Activated CD4-positive, CD25-positive, alpha-beta regulatory T cell treated with anti-CD3 and anti-CD28 coated beads, Interleukin-2, amount 50 U/mL, for 24 hours (primary cell): ENCODE measurements at regions not wholly inside any gene's neighbourhood (a gene's known extent, or its start where the extent isn't known, plus 50 kb on each side); places are given as distances from the start of the nearest gene placed in this dataset.

Experiments
- ATAC-seq, 2 donors: fragments of 150-1000 bp; cut with Tn5 transposase; one replicate each; pipeline ENCODE4 v1.10.0; 2021; ENCODE audit warnings: mild to moderate bottlenecking in 1 of 2, moderate library complexity in 1 of 2

- no peak for ATAC-seq
Measured at GRCh38 chr15:69530991-69531664, 78.5 kb downstream of the RPLP1 start.

GRCh38 chr15:69531665-69532027 is 79.0 kb downstream of the RPLP1 start:
- no peak for ATAC-seq

DNA sequence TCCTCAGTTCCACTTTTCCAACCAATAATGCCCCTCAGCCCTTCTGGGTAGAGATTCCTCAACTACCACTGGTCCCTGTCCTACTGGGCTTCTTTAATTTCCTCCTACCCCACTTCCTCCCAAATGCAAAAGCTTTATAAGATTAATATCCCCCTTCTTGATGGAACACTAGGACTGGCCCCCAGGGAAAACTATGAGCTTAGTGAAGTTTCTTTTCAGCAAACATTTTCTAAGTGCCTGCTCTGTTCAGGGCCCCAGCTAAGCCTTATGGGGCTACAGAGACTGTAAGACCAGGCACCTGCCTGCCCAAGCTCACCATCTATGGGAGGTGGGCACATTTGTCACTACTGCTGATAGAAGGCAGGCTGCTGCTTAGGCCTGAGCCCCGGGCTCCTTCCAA is 79.4 kb downstream of the RPLP1 start:
- ATAC-seq: no peak

DNA sequence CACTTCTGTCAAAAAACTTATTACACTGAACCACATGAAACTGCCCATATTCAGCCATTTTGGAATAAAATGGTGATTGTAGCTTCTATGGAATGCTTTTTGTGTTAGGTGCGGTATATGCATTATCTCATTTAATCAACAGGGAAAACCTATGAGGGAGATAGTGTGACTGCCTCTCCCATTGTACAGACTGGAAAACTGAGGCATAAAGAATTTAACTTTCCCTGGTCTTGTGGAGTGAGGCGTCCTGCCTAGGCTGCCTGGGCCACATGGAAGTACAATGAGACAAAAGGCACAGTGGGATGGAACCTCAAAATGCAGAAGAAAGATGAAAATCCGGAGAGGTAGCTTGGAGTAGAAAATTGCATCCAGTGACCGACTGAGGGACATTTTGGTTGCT is 80.2 kb downstream of the RPLP1 start:
- ATAC-seq: no peak

GRCh38 chr15:69533522-69533921 is 80.9 kb downstream of the RPLP1 start:
- no peak for ATAC-seq

DNA sequence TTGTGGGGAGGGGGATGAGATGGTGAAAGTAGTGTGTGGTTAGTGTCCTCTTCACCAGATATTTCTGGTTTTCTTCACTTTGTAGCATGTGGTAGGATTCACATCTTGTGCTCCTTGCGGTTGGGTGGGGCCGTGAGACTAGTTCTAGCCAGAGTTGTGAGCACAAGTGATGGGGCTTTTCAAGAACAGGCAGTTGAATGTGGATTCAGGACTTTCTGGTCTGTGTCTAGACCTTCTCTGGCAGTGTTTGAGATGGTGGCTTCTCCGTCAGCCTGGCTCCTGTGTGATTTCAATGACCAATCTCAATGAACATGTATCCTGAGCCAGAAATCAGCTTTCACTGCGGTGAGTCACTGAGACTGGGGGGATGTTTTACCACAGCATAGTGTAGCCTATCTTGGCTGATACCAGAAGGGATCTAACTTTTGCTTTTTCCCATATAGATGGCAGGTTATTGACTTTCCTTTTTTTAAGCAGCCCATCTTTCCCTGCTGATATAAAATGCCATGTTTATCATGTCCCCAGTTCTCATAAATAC is 82.6 kb downstream of the RPLP1 start:
- no peak for ATAC-seq

GRCh38 chr15:69535998-69536397 is 83.4 kb downstream of the RPLP1 start:
- no peak for ATAC-seq

DNA sequence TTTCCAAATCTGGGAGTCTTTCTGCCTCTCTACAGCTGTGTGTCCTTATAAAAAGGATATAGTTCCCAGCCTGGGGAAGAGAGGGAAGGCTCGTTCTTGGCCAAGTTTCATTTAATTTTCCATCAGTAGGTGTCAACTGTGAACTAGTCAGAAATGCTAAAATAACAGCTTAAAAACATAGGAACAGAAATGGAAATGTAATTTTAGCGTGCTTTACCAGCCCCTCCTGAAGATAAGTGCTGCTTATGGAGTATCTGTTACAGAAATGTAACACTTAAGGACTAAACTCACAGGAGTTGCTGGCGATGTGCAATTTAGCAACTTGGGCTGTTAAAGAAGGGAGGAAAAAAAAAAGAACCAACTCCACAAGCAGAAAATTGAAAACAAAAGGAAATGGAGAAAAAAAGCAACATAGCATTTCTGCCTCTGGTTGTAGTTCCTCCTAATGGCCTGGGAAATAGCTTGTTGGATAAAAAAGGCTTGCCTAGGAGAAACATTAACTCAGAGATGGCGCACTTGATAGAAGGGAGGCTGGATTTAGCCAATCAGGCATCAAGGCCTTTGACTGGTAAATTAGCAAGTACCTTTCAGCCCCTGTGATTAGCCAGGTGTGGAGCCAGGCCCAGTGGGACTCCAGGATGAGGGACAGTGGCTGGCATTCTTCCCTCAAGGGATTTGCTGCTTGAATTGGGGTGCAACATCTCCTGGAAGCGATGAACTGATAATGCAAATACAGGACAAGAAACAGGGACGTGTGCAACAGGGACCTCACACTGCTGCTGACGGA is 84.3 kb downstream of the RPLP1 start:
- no peak for ATAC-seq

DNA sequence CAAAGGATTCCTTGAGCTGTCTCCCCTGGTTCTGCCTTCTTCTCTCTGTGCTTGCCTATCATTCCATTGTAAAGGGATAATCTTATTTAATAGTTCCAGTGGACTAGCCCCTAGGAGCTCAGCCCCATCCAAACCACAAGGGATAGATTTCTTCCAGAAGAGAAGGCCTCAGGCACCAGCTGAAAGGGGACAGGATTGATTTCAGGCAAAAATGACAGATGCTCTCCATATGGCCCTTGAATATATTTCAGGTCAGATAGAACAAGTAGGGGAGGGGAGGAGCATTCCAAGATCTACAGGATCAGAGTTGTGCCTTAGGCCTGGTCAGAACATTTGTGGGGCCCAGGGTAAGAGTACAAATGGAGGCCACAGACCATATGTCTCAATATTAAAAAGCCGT is 85.3 kb downstream of the RPLP1 start:
- no peak for ATAC-seq

DNA sequence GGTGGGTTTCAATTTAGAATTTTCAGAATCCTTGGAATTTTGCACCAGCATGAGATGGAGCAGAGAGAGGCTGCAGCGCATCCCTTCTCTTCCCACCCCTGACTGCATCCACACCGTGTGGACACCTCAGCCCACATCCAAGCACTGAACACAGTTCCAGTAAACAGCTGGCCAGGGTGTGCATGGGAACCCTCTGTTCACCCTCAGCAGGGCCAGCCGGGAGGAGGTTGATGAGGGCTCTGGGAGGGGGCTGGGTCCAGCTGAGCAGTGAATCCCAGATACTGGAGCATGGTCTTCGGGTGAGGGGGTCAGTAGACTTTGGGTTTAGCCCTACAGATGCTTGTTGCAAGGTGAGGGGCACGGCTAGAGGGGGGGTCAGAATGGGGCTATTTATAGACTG is 85.8 kb downstream of the RPLP1 start:
- no peak for ATAC-seq

GRCh38 chr15:69539345-69539744 is 86.7 kb downstream of the RPLP1 start:
- ATAC-seq: no peak

DNA sequence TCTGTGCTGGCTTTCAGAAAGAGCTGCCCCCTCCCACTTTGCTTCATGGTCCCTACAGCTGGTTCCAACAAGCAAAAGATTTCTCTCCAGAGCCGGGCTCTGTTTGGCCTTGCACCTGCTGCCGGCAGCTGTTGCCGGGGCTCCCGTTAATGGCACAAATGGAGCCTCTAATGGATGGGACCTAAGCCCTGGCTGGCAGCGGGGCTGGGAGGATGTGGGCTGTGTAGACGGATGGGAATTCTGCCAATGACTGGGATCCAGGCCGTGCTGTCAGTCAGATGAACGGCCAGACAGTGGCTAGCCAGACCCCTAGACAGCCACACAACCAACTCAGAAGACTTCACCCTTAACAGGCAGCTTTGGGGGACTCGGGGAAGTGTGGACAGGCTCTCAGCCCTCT is 88.0 kb downstream of the RPLP1 start:
- ATAC-seq: no peak

- ATAC-seq: no peak
Measured at GRCh38 chr15:69542028-69542427, 89.4 kb downstream of the RPLP1 start.

GRCh38 chr15:69543681-69544364 is 91.2 kb downstream of the RPLP1 start:
- ATAC-seq: no peak

- ATAC-seq: no peak
Measured at GRCh38 chr15:69544365-69545113, 91.9 kb downstream of the RPLP1 start.

DNA sequence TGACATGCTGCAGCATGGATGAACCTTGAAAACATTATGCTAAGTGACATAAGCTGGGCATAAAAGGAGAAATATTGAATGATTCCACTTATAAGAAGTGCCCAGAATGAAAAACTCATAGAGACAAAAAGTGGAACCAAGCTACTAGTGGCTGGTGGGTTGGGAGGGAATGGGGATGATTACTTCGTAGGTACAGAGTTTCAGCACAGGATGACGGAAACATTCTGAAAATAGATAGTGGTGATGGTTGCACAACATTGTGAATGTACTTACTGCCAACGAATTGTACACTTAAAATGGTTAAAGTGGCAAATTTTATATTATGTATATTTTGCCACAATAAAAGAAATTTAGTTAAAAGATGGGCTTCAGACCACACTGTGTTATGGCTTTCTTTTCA is 93.6 kb downstream of the RPLP1 start:
- ATAC-seq: no peak

DNA sequence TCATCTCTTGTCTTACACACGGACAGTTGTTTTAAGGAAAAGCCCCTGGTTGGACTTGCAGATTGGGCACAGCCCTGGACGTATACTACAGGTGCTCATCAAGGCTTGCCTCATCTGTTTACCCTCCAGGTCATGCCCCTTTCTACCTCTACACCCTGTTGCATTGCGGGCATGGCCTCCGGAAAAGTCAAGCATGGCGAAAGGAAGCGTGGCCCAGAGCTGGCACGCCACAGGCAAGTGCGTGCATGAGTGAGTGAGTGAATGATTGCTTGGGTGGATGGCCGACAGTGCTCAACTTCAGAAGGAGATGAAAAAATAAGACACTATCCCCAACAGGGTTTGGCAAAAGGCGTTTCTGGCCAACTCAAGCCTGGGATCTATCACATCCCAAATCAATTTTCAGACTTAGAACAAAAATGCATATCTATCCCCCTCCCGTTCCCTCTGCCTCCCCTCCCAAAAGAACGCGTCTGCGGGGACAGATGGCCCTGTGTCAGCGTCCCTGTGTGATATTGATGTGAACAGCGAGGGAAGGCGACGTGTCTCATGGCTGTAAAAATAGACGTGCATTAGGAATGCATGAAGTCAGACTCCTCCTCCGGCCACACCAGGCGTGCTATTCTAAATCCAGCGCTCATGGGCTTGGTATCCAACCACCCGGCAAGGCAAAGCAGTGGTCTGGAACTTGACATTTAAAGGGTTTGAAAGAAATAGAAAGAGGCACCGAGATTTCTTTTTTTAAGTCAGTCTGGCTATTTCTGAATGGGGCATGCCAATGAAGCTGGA is 96.0 kb downstream of the RPLP1 start:
- no peak for ATAC-seq

DNA sequence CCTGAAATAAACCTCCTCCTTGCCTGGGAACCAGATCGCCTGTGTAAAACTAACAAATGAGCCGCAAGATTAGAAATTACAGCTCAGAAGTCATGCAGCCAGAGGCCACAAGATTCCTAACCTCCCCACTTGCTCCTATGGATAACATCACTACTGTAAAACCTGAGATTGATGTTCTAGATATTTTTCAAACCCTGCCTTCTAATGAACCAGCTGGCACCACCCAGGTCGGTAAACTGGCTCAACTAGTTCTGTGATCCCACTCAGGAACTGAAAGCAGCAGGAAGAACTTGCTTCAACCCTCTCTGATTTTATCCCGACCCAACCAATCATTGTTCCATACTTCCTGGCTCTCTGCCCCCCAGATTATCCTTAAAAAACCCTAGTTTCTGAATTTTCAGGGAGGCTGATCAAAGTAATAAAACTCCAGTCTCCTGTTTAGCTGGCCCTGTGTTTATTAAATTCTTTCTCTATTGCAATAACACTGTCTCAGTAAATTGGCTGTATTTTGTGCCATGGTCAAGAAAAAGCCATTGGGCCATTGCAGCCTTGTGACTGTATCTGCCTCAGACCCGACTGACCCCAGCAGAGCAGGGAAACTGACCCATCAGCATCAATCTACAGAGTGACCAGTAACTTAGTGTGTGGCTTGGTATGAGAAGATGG is 98.9 kb downstream of the RPLP1 start:
- ATAC-seq: no peak

DNA sequence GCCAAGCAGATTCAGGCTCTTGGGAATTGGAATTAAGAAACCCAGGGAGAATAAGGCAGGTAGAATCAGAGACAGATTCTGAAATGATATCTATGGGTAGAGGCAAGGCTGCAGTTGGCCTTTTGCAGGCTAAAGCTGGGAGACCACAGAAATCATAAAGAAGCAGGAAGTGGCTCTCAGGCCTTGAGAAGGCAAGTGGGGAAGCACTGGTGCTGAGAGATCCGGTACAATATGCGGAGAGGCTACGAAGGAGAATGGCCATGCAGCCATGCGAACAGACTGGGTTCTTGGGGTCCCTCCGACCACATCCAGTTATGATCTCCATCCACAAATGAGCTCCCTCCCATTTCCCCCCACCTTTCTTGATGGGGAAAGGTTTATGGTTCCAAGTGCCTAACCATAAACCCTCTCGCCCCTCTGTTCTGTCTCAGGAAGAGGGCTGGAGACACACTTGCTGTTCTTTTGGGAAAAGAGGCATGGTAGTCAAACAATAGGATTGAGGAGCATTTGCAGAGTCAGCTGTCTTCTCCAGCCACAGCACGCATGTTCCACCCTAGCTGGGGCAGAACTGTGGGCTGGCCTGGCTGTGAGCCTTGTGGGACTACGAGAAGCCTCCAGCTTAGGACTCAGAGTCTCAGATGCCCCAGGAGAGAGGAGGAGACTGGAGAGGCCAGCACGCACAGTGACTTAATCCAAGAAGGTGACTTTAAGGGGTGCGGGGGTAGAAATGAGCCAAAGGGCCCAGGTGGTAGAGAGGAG is 99.6 kb downstream of the RPLP1 start:
- ATAC-seq: no peak

- ATAC-seq: no peak
Measured at GRCh38 chr15:69553686-69554085, 101.1 kb downstream of the RPLP1 start.
